NAMALWA (cell line): ENCODE measurements at regions not wholly inside any gene's neighbourhood (a gene's known extent, or its start where the extent isn't known, plus 50 kb on each side); places are given as distances from the start of the nearest gene placed in this dataset.
"Not testable (repeated sequence)": the region's sequence is repeated elsewhere in the genome, so short reads cannot be mapped to it uniquely, and the experiment has no call there.

Experiments used
- DNase-seq: peaks from one replicate; pipeline ENCODE4 v3.0.0-alpha.2; 2015; ENCODE audit warnings: low spot score

DNA sequence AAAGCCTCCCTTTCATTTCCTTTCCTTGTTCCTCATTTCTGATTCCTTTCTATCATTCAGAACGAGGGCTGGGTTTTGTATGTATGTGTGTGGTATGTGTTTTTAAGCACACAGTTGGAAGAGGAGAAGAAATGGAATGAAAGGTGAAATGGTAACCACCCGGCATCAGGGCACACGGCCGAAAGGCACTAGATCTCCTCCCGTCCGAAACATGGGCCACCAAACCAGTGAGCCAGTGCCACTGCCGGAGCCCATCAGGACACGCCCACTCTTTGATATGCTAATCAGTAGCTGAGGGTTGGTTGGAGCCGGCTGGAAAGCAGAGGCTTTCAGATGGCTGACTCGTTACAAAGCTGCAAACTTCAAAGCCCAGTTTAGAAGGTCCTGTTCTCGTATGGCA is 228.6 kb upstream of the JARID2 start:
- peak; percentile 50 for DNase-seq

DNA sequence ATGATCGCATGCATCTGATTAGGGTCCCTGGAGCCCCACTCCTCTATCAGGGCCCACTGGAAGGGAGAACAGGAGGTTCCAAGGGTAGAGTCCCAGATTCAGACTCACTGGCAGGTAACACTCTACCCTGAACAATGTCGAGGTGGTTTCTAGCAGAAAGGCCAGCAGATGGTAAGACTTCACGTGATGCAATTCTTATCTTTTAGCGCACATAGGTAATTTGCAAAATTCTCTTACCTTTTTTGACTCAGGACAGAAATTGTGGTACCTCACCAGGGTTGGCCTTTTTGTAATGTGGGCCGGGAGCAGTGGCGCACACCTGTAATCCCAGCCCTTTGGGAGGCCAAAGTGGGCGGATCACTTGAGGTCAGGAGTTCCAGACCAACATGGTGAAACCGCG is 228.1 kb upstream of the JARID2 start:
- no peak for DNase-seq

DNA sequence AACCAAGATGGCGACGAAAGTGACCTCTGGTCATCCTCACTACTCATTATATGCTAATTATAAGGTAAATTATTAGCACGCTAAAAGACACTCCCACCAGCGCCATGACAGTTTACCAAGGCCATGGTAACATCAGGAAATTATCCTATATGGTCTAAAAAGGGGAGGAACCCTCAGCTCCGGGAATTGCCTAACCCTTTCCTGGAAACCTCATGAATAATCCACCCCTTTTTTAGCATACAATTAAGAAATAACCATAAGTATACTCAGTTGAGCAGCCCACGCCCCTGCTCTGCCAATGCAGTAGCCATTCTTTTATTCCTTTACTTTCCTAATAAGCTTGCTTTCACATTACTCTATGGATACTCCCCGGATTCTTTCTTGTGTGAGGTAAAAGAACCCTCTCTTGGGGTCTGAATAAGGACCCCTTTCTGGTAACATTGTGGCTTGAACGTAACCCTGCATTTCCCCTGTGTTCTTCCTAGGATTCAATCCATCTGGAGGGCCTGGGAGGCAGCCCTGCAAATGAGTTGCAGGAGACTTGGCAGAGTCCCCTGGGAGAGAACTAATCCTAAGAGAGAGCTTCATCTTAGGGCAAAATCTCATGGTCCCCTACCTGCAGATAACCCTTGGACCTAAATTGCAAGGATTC is 225.6 kb upstream of the JARID2 start:
- no peak for DNase-seq

DNA sequence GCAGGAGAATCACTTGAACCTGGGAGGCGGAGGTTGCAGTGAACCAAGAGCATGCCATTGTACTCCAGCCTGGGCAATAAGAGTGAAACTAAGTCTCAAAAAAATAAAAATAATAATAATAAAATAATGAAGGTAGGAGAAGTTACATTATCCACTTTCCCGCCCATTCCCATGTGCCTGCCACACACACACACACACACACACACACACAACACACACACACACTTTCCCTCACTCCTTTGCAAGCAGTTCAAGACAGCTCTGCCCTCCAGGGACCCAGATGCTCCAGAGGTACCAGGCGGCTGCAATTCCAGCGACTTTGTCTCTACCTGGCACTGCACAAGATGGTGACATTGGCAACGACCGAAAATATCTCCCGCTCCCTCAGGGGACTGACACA is 224.8 kb upstream of the JARID2 start:
- DNase-seq, result no peak

DNA sequence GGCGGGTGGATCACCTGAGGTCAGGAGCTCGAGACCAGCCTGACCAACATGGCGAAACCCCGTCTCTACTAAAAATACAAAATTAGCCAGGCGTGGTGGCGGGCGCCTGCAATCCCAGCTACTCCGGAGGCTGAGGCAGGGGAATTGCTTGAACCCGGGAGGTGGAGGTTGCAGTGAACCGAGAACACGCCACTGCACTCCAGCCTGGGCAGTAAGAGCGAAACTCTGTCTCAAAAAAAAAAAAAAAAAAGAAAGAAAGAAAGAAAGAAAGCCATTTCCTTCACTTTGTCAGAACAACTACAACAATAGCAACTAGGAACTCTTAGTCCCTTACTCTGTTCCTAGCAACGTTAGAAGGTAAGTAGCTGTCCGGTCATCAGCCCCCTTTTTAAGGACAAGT is 222.9 kb upstream of the JARID2 start:
- not testable (repeated sequence) for DNase-seq

DNA sequence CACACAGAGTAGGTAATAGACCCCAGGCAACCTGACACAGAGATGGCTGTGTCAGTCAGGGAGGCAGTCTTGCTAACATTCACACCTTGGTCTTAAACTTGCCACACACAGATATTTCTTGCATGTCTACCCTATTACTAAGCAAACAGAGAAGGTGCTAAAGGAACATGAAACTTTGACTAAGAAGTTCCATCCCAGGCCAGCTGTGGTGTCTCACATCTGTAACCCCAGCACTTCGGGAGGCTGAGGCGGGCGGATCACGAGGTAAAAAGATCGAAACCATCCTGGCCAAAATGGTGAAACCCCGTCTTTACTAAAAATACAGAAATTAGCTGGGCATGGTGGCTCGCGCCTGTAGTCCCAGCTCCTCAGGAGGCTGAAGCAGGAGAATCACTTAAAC is 222.4 kb upstream of the JARID2 start:
- no peak for DNase-seq

DNA sequence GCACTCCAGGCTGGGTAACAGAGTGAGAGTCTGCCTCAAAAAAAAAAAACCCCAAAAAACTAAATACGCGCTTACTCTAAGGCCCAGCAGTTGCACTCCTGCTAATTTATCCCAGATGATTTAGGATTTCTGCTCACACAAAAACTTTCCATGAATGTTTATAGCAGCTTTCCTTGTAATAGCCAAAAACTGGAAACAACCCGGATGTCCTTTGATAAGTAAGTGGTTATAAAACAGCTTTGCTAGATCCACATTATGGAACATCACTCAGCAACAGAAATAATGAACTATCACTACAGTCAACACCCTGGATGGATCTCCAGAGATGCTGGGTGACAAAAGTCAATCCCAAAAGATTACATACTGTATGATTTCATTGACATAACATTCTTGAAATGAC is 220.4 kb upstream of the JARID2 start:
- DNase-seq, result no peak

DNA sequence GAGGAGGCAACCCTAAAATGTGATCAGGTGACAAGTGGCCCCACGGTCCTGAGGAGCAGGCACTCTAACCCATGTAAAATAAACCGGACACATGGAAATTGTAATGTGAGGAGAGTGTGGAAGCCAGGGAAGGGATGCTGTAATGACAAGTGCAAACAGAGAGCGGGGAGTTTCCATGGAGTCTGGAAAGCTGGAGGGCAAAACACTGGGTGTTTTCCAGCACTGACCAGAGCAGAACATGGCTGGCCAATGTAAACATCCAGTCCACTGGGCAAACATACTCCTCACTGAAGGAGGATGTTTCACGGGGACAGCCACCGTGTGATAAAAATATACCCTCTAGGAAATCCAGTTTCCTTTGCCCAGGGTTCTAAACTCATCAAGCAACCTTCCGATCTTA is 219.0 kb upstream of the JARID2 start:
- DNase-seq, result no peak

DNA sequence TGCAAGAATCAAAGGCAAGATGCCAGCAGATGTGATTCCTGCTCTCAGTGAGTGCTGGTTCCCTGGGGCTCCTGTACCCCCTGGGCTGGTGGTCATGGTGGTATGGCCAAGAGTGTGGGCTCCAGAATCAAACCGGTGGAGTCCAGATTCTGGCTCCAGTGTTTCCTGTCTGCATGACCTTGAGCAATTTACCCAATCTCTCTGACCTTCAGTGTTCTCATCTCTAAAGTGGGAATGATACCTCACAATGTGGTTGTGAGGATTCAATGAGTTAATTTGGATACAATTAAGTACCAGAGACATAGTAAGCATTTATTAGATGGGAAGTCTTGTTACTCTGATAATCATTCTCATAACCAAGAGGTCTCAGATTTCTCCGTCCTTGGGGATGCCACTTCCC is 218.4 kb upstream of the JARID2 start:
- no peak for DNase-seq

DNA sequence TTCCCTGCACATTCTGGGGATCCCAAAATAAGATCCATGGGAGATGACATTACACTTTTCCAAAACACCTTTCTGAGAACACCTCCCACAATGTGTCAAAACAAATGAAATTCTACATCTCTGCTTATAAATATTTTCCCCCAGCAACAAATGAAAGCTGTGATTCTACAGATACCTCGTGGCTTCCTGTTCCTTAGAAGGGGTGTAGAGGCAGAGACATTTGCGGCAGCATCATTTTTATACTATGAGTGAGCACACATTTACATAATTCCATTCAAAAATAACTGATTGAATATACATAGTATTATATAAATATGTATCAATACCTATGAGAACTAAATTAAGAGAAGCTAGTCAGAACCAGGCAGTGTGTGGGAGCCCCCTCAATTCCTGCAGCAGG is 213.9 kb upstream of the JARID2 start:
- DNase-seq, result no peak

DNA sequence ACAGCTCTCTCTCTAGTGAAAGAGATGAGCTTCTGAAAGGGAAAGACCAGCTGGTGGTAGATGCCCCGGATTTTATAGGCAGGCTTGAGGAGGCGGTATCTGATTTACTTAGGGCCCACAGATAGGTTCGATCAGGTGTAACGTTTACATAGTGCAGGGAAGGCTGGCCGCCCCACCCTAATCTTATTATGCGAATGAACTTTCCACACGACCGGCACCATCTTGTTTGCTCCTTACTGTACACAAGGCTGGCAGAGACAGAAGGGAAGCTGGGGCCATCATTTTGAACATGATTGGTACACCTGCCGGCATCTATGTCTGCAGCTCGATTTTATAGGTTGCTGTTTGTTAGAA is 212.0 kb upstream of the JARID2 start:
- no peak for DNase-seq

DNA sequence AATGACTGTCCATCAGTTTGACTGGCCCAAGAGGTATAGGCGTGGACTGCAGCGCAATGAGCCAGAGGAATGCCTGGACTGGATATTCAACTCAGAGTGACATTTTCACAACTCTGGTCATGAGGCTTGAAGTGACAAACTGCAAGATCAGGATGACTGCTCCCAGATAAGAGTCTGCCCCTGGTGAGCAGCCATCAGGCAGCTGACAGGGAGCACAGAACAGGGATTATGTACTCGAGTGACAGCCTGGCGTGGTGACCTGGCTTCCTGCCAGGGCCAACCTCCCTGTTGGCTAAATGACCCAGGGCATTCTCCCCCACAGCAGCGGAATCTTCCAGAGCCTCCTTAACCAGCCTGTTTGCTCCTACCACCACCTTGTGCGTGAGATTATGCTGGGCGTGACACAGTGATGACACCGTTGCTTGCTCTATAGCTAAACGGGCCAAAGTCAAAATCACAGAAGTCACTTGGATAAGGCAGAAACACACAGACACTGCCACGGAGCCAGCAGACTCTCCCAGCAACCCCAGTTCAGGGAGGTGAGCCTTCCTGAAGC is 209.1 kb upstream of the JARID2 start:
- no peak for DNase-seq

DNA sequence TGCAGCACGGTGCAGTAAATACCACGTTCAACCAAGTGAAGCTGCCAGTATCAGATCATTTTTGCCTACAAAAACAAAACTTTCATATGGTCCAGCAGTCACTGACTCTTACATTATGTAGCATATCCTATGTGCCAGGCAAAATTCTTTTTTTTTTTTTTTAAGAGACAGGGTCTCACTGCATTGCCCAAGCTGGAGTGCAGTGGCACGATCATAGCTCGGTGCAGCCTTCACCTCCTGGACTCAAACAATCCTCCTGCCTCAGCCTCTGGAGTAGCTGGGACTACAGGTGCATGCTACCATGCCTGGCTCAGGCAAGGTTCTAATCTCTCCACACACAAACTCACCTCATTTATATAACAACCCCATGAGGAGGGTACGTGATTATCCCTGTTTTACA is 208.6 kb upstream of the JARID2 start:
- DNase-seq, result no peak

DNA sequence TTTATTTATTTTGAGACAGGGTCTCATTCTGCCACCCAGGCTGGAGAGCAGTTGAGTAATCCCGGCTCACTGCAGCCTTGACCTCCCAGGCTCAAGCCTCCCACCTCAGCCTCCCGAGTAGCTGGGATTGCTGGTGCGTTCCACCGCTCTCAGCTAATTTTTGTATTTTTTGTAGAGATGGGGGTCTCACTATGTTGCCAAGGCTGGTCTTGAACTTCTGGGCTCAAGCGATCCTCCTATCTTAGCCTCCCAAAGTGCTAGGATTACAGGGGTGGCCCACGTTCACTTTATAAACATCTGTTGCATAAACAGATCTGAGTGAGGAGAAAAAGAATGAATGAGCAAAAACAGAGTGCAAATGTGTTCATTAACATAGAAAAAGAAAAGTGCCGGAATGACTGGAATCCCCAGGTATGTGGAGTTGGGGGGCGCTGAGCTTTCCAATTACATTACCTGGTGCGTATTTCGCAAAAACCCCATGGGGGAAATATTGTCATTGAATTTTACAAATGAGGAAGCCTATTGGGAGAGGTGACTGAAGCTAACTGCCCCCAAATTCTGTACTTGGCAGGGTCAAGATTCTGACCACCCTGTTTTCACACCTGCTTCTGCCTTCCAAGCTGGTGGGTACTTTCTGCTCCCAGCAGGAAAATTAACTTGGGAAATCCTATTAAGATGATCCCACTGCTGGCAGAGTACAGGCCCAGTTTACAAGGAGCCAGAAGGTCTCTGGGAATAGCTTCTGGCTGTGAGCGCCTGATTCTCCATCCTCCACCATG is 207.7 kb upstream of the JARID2 start:
- DNase-seq, result no peak

DNA sequence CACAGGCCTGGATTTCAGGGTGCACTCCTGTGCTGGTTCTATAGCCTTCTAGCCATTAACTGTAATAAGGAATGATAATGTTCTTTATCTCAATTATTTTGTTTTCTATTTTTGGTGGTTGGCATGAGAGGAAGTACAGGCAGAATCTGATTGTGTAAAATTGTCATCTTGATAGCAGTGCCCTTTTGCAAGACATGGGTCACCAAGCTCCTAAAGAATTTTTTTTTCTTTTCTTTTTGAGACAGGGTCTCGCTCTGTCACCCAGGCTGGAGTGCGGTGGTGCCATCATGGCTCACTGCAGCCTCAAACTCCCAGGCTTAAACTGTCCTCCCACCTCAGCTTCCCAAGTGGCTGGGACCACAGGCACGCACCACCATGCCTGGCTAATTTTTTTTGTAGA is 206.7 kb upstream of the JARID2 start:
- no peak for DNase-seq

DNA sequence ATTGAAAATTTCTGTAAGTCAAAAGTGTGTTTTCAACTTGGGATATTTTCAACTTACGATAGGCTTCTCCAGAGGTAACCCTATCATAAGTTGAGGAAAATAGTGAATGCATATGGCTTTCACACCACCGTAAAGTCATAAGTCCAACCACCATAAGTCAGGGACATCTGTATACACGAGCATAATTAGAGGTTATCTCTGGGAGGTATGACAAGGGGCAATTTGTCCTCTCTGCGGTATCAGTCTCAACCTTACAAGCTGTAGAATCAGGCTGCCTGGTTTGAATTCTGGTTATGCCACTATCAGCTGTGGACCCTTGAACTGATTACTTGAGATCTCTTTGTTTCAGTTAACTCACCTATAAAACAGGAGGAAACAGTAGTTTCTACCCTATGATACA is 202.9 kb upstream of the JARID2 start:
- DNase-seq, result no peak

DNA sequence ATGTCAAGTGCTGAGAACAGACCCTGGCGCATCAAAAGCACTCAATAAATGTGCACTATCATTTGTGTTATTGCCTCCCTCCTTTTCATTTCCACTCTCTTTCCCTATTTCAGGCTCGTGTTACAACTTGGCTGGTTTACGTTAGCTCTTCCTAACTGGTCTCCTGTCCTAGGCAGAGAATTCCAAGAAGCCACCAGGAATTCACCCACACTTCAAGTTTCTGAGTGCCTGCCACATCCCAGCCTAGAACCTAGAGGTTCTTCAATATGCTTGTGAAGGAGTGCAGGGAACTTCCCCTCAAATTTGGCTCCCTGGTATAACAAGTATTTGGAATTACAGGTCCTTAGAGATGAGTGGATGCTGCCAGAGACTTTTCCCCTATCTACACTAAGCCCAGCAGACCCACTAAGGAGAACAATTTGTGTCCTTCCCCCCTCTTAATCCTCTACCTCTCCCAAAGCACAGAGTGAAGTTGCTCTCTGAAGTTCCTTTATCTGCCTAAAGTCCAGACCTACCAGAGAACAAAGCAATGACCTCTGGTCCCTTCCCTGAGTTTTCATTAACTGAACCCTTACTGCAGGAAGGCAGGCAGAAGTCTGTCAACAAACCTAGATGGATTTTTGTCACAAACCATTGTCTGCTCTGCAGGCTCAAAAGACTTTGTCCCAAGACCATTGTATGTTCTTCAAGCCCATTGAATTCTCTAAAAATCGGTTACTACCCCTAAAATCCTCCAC is 201.6 kb upstream of the JARID2 start:
- no peak for DNase-seq

DNA sequence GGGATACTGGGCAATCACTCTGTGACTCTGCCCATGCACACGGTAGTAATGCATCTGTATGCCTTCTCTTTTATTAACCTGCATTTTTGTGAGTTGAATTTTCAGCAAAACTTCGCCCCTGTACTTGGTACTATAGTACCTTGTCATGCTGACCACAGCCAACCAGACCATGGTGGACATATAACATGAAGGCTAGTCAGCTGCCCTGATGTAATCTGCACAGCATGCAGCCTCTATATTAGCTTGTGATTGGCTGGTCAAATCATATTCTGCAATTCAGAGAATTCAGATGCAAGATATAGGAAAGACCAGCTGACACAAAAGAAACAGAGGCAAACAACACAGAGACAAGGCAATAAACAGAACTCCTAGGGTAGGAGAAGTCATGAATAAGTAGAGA is 200.9 kb upstream of the JARID2 start:
- no peak for DNase-seq

DNA sequence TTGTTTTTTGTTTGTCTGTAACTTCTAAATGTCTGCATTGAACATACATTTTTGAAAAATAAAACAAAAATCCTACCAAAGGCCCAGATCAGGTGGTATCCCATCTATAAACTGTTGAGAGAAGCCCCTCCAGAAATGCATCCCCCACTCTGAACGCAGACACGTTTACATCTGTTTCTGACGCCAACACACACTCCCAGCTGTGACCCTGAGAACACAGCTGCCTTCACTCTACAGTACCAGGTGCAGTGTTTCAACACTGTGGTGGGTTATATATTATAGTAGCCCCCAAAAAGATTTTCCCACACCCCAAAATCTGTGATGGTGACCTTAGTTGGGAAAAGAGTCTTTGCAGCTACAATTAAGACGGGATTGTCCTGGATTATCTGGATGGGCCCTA is 199.1 kb upstream of the JARID2 start:
- peak; percentile 14 for DNase-seq

DNA sequence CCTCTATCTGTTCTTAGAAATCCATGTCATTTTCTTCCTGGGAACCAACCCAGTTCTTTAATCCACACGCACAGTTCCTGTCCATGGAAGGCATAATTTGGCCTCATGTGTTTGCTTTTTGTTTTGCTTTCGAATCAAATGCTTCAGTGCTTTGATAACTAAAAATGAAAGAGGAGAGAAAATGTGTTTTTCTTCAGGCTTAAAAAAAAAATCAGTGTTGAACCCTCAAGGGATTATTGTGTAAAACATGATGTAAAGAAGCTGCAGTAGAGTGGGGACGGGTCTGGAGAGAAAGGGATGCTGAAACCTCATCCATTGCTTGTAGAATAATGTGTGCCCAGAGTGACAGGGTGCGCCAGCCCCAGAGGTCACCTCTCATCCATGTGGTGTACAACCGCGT is 197.5 kb upstream of the JARID2 start:
- peak; percentile 11 for DNase-seq

DNA sequence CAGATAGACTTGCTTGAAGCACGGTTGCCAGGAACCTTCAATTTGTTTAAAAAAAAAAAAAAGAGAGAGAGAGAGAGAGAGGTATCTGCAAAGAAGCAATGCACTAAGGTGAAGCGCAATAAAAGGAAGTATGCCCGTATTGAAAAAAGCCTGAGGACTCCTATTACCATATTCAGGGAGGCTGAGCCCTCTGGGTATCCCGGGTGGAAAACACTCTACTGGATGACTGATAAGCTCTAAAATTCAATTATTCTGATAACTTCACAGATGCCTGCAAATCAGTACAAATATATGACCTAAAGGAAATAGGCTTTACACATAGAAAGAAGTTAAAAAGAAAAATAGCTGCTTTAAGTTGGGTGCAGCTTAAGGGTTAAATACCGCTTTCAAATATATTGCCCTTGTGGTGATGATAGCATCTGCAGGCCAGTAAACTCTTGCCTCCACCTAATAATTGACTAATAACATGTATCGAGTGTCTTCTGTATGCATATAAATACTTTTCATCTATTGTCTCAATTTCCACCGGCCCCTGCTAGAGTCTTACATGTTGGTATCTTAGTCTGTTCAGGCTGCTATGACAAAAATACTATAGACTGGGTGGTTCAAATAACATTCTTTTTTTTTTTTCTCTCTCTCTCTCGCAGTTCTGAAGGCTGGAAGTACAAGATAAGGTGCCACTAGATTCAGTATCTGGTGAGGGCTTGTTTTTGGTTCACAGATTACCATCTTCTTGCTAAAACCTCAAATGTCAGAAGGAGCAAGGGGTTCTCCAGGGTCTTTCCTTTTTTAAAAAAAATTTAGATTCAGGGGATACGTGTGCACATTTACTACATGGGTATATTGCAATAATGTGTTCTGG is 187.4 kb upstream of the JARID2 start:
- DNase-seq, result no peak

DNA sequence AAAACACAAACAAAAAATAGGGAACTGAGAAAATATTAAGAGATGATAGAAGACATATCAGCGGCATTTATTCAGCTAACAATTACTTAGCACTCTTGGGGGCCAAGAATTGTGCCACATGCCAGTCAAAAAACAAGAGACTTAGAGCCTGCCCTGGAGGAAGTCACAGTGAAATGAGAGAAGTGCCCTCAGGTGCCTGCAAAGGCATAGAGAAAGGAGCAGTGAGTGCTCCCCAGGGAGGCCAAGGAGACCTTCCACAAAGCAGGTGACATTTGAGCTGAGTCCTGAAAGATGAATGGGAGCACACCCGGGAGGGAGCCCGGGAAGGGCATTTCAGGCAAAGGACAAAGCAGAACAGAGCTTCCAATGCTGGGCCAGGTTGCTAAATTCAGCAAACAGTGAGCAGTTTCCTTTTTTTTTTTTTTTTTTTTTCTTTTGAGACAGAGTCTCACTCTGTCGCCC is 184.7 kb upstream of the JARID2 start:
- DNase-seq, result no peak
